ENCODE measurements at regions not wholly inside any gene's neighbourhood (a gene's known extent, or its start where the extent isn't known, plus 50 kb on each side); places are given as distances from the start of the nearest gene placed in this dataset.
A peak's percentile ranks its signal among the peaks of the same experiment; 100 is the strongest.

DNA sequence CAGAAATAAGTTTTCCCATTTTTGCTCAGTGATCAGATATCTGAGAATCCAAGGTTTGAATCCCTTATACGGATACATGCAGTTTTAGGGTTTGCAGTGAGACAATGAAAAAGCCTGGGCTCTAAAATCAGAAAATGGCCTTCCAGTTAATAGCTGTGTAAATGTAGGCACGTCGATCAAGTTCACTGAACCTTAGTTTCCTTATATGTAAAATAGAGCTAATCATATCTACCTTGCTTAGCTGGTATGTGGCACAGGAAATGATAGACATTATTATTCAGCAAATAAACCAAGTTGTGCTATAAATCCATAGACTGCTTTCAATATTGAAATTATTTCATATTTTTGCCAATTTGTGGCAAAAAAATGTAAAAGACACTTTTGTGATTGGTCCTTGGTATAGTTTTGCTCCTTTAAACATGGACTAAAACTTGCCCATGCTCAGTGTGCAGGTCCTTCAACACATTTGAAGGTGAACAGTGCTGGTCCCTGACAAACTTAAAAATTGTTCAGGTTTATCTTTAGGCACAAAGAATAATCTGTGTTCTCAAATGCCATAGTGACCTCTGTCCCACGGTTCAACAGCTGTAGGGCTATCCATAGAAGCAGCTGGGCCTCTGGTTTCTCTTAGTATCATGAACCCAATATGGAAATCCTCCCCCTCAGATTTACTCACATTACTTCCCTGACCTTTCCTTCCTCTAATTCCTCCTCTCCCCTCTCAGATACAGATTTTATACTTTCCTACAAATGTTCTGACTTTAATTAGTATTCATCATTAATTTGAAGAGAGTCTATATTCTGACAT lies 51.0 kb downstream of the CCDC54 start:
- no peak for TF ChIP-seq CTCF (IDR thresholded peaks at IDR 0.05)

- TF ChIP-seq CTCF (IDR thresholded peaks at IDR 0.05), result peak; percentile 84
Observed at GRCh38 chr3:107429320-107430181, 52.3 kb downstream of the CCDC54 start.

- TF ChIP-seq CTCF (IDR thresholded peaks at IDR 0.05), result peak; percentile 4; the same call in 1 of the 2 replicates
Observed at GRCh38 chr3:107430214-107430995, 53.2 kb downstream of the CCDC54 start.

GRCh38 chr3:107430996-107431245 lies 53.7 kb downstream of the CCDC54 start:
- no peak for TF ChIP-seq CTCF (IDR thresholded peaks at IDR 0.05)

GRCh38 chr3:107431246-107432012 lies 54.2 kb downstream of the CCDC54 start:
- no peak for TF ChIP-seq CTCF (IDR thresholded peaks at IDR 0.05)

GRCh38 chr3:107432013-107432515 lies 54.8 kb downstream of the CCDC54 start:
- no peak for TF ChIP-seq CTCF (IDR thresholded peaks at IDR 0.05)

GRCh38 chr3:107432646-107433045 lies 55.4 kb downstream of the CCDC54 start:
- no peak for TF ChIP-seq CTCF (IDR thresholded peaks at IDR 0.05)

Measured in LNCAP (cell line).